ENCODE measurements at regions not wholly inside any gene's neighbourhood (a gene's known extent, or its start where the extent isn't known, plus 50 kb on each side); places are given as distances from the start of the nearest gene placed in this dataset.
A peak's percentile ranks its signal among the peaks of the same experiment; 100 is the strongest.

GRCh38 chr18:2325933-2326332, 245.4 kb downstream of the METTL4 start:
- H3K4me3 ChIP-seq (ENCODE audit: low read depth, low read length) = no peak overlapping the region
- no peak for DNase-seq (ENCODE audit: low read depth)
- no peak for TF ChIP-seq CTCF (conservative IDR thresholded peaks at IDR 0.05; ENCODE audit: low read depth, low read length)

- H3K4me3 ChIP-seq (ENCODE audit: low read depth, low read length) = no peak overlapping the region
- no peak for TF ChIP-seq CTCF (conservative IDR thresholded peaks at IDR 0.05; ENCODE audit: low read depth, low read length)
- DNase-seq (ENCODE audit: low read depth) = peak; percentile 47
Observed at GRCh38 chr18:2326999-2327398, 244.3 kb downstream of the METTL4 start.

DNA sequence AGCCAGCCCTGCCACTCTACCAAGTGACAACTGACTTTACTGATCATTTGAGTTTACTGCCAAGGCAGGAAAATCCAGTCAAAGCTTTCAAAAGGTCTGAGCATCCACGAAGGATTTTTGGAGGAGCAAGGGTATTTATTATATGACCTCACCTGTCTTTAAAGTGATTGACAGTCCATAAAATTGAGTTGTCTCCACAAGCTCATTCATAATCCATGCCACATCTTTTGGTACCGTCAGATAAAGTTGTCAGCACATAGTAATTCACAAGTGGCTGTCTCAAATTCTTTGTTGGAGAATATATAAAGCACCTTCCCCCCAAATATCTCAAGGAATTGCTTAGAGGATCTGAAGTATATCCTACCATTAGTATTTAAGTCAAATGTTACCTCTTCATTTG, 240.5 kb downstream of the METTL4 start:
- no peak overlapping the region for H3K4me3 ChIP-seq (ENCODE audit: low read depth, low read length)
- no peak for DNase-seq (ENCODE audit: low read depth)
- TF ChIP-seq CTCF (conservative IDR thresholded peaks at IDR 0.05; ENCODE audit: low read depth, low read length) = no peak

DNA sequence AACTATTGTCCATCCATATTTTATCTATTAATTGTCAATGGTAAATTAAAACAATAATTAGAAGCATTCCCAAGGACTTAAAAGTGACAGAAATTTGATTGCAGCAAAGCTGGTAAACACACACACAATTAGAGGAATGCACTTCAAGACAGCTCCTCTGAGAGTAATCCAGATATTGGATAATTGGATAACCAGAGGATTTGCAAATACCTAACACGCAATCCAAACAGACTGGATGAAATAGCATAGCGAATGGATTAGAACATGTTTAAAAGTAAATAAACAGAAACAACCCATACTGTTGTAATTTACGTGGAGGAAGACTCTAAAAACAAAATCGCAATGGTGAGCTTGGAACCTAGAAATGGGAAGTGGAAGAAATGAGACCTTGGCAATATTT, 239.8 kb downstream of the METTL4 start:
- TF ChIP-seq CTCF (conservative IDR thresholded peaks at IDR 0.05; ENCODE audit: low read depth, low read length) = no peak
- H3K4me3 ChIP-seq (ENCODE audit: low read depth, low read length) = no peak overlapping the region
- no peak for DNase-seq (ENCODE audit: low read depth)

DNA sequence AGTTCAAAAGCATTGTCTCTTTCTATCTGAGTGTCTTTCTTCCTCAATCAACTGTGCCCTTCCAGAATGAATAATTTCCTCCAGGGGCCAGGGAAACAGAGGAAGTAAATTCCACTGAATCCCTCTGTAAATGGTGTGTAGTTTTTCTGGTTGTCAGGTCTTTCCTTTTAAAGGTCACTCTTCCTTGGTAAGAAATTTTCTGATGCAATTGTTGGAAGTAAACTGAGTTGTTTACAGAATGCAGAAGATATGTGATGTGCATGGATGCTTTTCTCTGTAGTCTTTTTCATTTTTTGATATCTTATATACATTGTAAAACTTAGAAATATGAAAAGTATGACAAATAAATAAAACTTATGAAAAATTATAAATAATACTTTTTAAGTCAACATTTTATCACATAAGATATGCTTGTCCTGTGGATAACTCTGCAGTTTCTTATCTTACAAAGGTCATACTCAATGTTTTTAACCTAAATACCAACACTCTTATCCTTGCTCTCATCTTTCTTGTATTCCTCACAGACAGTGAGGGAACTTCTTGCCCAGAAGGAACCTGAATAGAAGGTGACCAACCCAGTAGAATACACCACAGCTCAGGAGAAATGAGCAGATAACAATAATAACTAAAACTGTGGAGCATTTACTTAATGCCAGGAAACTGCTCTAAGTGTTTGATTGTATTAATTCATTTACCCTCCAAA, 234.5 kb downstream of the METTL4 start:
- no peak for DNase-seq (ENCODE audit: low read depth)
- no peak overlapping the region for H3K4me3 ChIP-seq (ENCODE audit: low read depth, low read length)
- no peak for TF ChIP-seq CTCF (conservative IDR thresholded peaks at IDR 0.05; ENCODE audit: low read depth, low read length)

DNA sequence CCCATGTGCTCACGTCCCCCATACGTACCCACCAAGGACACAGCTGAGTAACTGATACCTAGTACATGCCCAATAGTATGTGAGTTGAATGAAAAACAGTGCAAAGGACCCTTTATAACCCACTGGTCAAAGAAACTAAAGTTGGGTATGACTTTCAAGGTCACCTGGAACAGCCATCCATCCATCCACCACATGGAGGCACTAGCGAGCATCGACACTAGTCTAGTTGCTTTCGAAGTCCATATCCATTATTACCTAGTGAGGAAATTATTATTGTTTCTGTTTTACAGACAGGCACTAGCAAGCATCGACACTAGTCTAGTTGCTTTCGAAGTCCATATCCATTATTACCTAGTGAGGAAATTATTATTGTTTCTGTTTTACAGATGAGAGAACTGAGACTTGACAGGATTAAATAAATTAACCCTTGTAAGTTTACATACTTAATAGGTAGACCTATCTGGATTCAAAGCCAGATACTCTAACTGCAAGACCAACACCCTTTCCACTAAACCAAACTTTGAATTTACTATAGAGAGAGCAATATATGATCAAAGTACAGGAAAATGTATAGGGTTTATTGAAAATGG, 233.7 kb downstream of the METTL4 start:
- peak; percentile 53 for DNase-seq (ENCODE audit: low read depth)
- H3K4me3 ChIP-seq (ENCODE audit: low read depth, low read length) = no peak overlapping the region
- peak; percentile 70 for TF ChIP-seq CTCF (conservative IDR thresholded peaks at IDR 0.05; ENCODE audit: low read depth, low read length)

GRCh38 chr18:2338601-2339000, 232.7 kb downstream of the METTL4 start:
- DNase-seq (ENCODE audit: low read depth) = no peak
- no peak overlapping the region for H3K4me3 ChIP-seq (ENCODE audit: low read depth, low read length)
- no peak for TF ChIP-seq CTCF (conservative IDR thresholded peaks at IDR 0.05; ENCODE audit: low read depth, low read length)

Measured in choroid plexus epithelial cell (primary cell).